Panc1 (cell line): ENCODE measurements at regions not wholly inside any gene's neighbourhood (a gene's known extent, or its start where the extent isn't known, plus 50 kb on each side); places are given as distances from the start of the nearest gene placed in this dataset.

Experiments
- POLR2AphosphoS5 ChIP-seq: IDR thresholded peaks from 2 replicates; pipeline ENCODE4 v1.6.1; 2012; ENCODE audit warnings: mild to moderate bottlenecking, low read depth, low read length, moderate library complexity
- SIN3A ChIP-seq: IDR thresholded peaks from 2 replicates; pipeline ENCODE4 v1.6.1; 2012; ENCODE audit warnings: low read depth, mild to moderate bottlenecking, low read length, moderate library complexity, borderline replicate concordance; ENCODE audit not compliant: insufficient read depth
- TCF7L2 ChIP-seq: IDR thresholded peaks from 2 replicates; pipeline ENCODE4 v1.6.1; 2011; ENCODE audit warnings: mild to moderate bottlenecking, low read depth, low read length, inconsistent platforms
- TF ChIP-seq, protein P1 (sequence below): fragments of 450-650 bp; IDR thresholded peaks from 2 replicates; pipeline ENCODE4 v1.5.1; 2017; ENCODE audit warnings: mild to moderate bottlenecking

DNA sequence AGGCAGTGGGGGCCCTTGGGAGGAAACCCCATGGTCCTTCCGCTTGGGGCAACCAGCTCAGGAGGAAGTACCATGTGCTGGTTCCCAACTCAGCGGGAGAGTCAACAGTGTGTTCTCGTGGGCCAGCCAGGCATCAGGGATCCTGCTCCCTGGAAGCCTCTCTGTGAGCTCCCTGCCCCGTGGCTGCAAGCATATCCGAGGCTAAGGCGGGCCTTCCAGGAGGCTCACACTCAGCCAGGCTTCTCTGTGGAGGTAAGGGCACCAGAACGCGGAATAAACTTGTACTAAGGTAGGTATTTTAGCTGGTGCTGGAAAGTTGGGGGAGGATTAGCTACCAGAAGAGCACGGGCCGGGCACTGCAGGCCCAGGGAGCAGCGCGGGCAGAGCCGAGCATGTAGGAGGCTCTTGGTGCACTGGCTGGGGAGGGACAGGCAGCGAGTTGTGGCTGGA lies 74.7 kb upstream of the POU3F1 start:
- TF ChIP-seq, protein P1, sequence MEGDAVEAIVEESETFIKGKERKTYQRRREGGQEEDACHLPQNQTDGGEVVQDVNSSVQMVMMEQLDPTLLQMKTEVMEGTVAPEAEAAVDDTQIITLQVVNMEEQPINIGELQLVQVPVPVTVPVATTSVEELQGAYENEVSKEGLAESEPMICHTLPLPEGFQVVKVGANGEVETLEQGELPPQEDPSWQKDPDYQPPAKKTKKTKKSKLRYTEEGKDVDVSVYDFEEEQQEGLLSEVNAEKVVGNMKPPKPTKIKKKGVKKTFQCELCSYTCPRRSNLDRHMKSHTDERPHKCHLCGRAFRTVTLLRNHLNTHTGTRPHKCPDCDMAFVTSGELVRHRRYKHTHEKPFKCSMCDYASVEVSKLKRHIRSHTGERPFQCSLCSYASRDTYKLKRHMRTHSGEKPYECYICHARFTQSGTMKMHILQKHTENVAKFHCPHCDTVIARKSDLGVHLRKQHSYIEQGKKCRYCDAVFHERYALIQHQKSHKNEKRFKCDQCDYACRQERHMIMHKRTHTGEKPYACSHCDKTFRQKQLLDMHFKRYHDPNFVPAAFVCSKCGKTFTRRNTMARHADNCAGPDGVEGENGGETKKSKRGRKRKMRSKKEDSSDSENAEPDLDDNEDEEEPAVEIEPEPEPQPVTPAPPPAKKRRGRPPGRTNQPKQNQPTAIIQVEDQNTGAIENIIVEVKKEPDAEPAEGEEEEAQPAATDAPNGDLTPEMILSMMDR: no peak
- no peak for TF ChIP-seq TCF7L2
- TF ChIP-seq POLR2AphosphoS5: no peak
- TF ChIP-seq SIN3A: no peak
